ENCODE measurements at regions not wholly inside any gene's neighbourhood (a gene's known extent, or its start where the extent isn't known, plus 50 kb on each side); places are given as distances from the start of the nearest gene placed in this dataset.

DNA sequence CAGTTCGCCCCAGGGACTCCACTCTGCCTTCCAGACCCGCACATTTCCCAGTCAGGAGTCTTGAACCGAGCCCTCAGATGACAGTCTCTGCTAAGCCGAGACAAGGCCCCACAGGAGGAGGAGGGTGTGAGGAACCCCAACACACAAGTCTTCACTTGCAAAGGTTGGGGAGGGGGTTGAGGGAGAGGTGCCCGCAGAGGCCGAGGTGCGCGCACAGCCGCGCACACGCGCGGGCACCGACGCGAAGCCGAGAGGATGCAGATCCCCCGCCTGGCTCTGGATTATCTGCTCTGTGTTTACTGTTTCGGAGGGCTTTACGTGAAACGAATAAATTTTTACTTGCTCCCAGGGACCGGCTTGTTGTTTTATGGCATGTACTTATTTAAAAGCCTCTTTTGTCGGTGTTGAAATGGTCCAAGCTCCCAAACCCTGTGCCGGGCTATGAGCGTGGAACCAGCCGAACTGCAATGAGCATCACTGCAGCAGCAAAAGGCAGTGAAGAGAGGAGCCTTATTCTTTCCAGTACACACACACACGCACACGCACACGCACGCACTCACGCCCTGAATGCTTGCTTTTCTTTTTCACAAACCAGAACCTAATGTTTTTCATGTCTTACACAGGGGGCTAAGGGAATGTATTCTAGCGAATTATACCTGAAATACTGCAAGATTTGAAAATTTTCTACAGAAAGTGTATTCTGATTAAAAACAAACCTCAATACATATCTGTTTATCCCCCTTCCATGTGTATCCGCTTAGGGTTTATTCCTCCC, 297.7 kb downstream of the PARP8 start:
- Histone ChIP-seq H3K9me3 (no peaks in the 10 kb centered on the region), H3K27me3 (no peaks in the 10 kb centered on the region), H3K36me3 (no peaks in the 10 kb centered on the region), H3K27ac (no peak overlapping the region), H3K4me3 (no peak overlapping the region), H3K4me1 (ENCODE audit: insufficient read depth) (peaks cover 5% of the 10 kb centered on the region)
- no peak for DNase-seq
- TF ChIP-seq POLR2A (IDR thresholded peaks at IDR 0.05), result no peak
- no peak for TF ChIP-seq EP300 (IDR thresholded peaks at IDR 0.05)
- TF ChIP-seq CTCF (IDR thresholded peaks at IDR 0.05), result no peak
- WGBS, 3 donors, result 4 to 8% (median 8%) methylated on average over 33 of the region's 33 CpGs
- intact Hi-C loops (cut with DNase I), result no loop called here

DNA sequence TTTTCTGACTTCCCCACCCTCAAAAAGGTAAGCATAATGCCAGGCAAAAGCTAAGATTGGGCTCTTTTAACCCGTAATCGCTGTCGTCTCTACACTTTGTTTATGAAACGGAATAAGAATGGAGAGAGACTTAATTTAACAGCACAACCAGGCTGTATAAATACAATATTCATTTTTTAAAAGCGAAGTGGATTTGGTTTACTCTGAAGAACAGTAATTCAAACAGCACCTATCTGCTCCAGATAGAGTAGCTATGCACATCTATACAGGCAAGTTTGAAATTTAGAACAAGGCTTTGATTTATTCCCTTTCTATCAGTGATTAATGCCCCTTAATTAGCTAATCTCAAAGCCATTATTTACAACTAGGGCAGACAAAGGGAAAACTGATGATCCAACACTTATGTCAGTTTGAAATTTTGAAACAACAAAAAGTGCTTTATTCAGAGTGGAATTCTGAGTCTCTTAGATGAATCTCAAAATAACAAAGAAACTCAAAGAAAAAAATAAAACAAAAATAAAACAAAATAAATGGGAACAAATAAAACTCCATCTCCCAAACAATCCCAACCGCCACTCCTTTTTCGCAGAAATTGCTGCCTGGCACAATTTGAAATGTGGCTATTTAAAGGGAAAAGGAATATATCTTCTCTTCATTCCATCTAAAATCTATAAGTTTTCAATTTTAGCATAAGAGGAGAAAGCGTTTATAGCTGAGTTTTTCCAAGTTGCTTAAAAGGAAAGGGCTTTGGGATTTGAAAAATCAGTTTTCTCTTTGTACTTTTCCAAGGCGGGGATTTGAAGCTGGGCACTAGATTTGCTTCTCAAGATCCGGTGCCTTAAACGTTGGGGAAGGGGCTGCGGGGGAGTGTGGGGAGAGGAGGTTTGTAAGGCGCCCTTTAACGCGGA, 298.6 kb downstream of the PARP8 start:
- Histone ChIP-seq H3K36me3 (no peaks in the 10 kb centered on the region), H3K27me3 (no peaks in the 10 kb centered on the region), H3K4me3 (no peak overlapping the region), H3K9me3 (no peaks in the 10 kb centered on the region), H3K4me1 (ENCODE audit: insufficient read depth) (peaks cover 5% of the 10 kb centered on the region), H3K27ac (no peak overlapping the region)
- no peak for TF ChIP-seq CTCF (IDR thresholded peaks at IDR 0.05)
- TF ChIP-seq EP300 (IDR thresholded peaks at IDR 0.05), result no peak
- no peak for TF ChIP-seq POLR2A (IDR thresholded peaks at IDR 0.05)
- 29 to 31% (median 29%) methylated on average over 15 of the region's 15 CpGs for WGBS, 3 donors
- intact Hi-C loops (cut with DNase I), result no loop called here
- DNase-seq, result no peak

GRCh38 chr5:50965654-50966375, 299.4 kb downstream of the PARP8 start:
- intact Hi-C loops (cut with DNase I), result no loop called here
- no peaks in the 10 kb centered on the region for H3K9me3 ChIP-seq
- H3K27me3 ChIP-seq, result no peaks in the 10 kb centered on the region
- peaks cover 5% of the 10 kb centered on the region for H3K4me1 ChIP-seq (ENCODE audit: insufficient read depth)
- no peak for TF ChIP-seq POLR2A (IDR thresholded peaks at IDR 0.05)
- no peaks in the 10 kb centered on the region for H3K36me3 ChIP-seq
- no peak overlapping the region for H3K4me3 ChIP-seq
- no peak for DNase-seq
- H3K27ac ChIP-seq, result no peak overlapping the region
- WGBS, 3 donors, result 20 to 27% (median 21%) methylated on average over 29 of the region's 29 CpGs

- no peaks in the 10 kb centered on the region for H3K9me3 ChIP-seq
- no peaks in the 10 kb centered on the region for H3K36me3 ChIP-seq
- intact Hi-C loops (cut with DNase I), result no loop called here
- TF ChIP-seq POLR2A (IDR thresholded peaks at IDR 0.05), result no peak
- no peak for TF ChIP-seq EP300 (IDR thresholded peaks at IDR 0.05)
- no peak for TF ChIP-seq CTCF (IDR thresholded peaks at IDR 0.05)
- no peak overlapping the region for H3K27ac ChIP-seq
- DNase-seq, result no peak
- peaks cover 5% of the 10 kb centered on the region for H3K4me1 ChIP-seq (ENCODE audit: insufficient read depth)
- H3K27me3 ChIP-seq, result no peaks in the 10 kb centered on the region
- H3K4me3 ChIP-seq, result no peak overlapping the region
- WGBS, 3 donors, result 9 to 13% (median 11%) methylated on average over 12 of the region's 12 CpGs
Observed at GRCh38 chr5:50967009-50967562, 300.6 kb downstream of the PARP8 start.

Measured in ovary (tissue), 7 donors.